GM10248 (cell line): ENCODE measurements at regions not wholly inside any gene's neighbourhood (a gene's known extent, or its start where the extent isn't known, plus 50 kb on each side); places are given as distances from the start of the nearest gene placed in this dataset.
"Not testable (repeated sequence)": the region's sequence is repeated elsewhere in the genome, so short reads cannot be mapped to it uniquely, and the experiment has no call there.

Experiments used
- CTCF ChIA-PET: fragments of 300-600 bp; sonication (Branson Sonifier 250); formaldehyde crosslinking; extraction: SDS; loops from one replicate; lab custom pipeline; 2021; ENCODE audit warnings: antibody characterized with exemption; lab: Yijun Ruan, JAX
- POLR2A ChIA-PET: fragments of 350-650 bp; sonication (Branson Sonifier 250); formaldehyde crosslinking; extraction: SDS; loops from one replicate; lab custom pipeline; 2020; ENCODE audit warnings: antibody characterized with exemption; lab: Yijun Ruan, JAX
- DNase-seq: peaks from one replicate; pipeline ENCODE4 v3.0.0; 2012; ENCODE audit errors: extremely low spot score
- CTCF ChIP-seq: IDR thresholded peaks from 2 replicates; pipeline ENCODE4 v1.5.1; 2012; ENCODE audit warnings: mild to moderate bottlenecking, low read depth; ENCODE audit errors: extremely low read depth, missing control alignments, control extremely low read depth

GRCh38 chr18:45343365-45343764 is 271.9 kb upstream of the SLC14A2 start:
- TF ChIP-seq CTCF: no peak
- POLR2A ChIA-PET: no interaction called here
- no peak for DNase-seq
- CTCF ChIA-PET: interaction anchor here (1.4 kb wide), 1 partner anchor 23 kb away, joined by 4 read pairs; no protein-coding TSS in a partner anchor

- CTCF ChIA-PET, POLR2A ChIA-PET, DNase-seq: not testable (repeated sequence)
Measured at GRCh38 chr18:45344680-45345079, 270.6 kb upstream of the SLC14A2 start.

- CTCF ChIA-PET: interaction anchor here (1.9 kb wide), 1 partner anchor 9 kb away, joined by 5 read pairs; no protein-coding TSS in a partner anchor
- POLR2A ChIA-PET: no interaction called here
- DNase-seq: no peak
- no peak for TF ChIP-seq CTCF
Measured at GRCh38 chr18:45349019-45349418, 266.3 kb upstream of the SLC14A2 start.

- no peak for TF ChIP-seq CTCF
- DNase-seq: no peak
- CTCF ChIA-PET: interaction anchor here (1.9 kb wide), 1 partner anchor 10 kb away, joined by 5 read pairs; no protein-coding TSS in a partner anchor
- POLR2A ChIA-PET: no interaction called here
Measured at GRCh38 chr18:45349467-45349866, 265.8 kb upstream of the SLC14A2 start.

GRCh38 chr18:45350404-45351156 is 264.7 kb upstream of the SLC14A2 start:
- CTCF ChIA-PET: no interaction called here

GRCh38 chr18:45352874-45353273 is 262.4 kb upstream of the SLC14A2 start:
- ChIA-PET POLR2A (no interaction called here), CTCF (no interaction called here)

More at GRCh38 chr18:45350404-45351156, 264.7 kb upstream of the SLC14A2 start:
- no peak for TF ChIP-seq CTCF
- DNase-seq: no peak
- POLR2A ChIA-PET: no interaction called here

More at GRCh38 chr18:45352874-45353273, 262.4 kb upstream of the SLC14A2 start:
- no peak for DNase-seq
- no peak for TF ChIP-seq CTCF
